Right lobe of liver (tissue), 4 donors: ENCODE measurements at regions not wholly inside any gene's neighbourhood (a gene's known extent, or its start where the extent isn't known, plus 50 kb on each side); places are given as distances from the start of the nearest gene placed in this dataset.

Experiments
- POLR2A ChIP-seq: fragments of 450-650 bp; IDR thresholded peaks from one replicate; pipeline ENCODE4 v1.6.1; 2017; ENCODE audit warnings: antibody characterized with exemption, mild to moderate bottlenecking
- TF ChIP-seq, protein P1 (sequence below), 4 donors: fragments of 200-600 bp in 3 of 4; fragments of 450-650 bp in 1 of 4; IDR thresholded peaks; one replicate each; pipeline versions ENCODE4 v1.5.1 to v1.8.0; 2016 to 2022; ENCODE audit warnings: antibody characterized with exemption in 4 of 4, mild to moderate bottlenecking in 2 of 4
- donor health status: DM: no; HTN: no; CAD: no.
- donor health status: DM: no; HTN: no; CAD: no.
- donor health status: DM: no; HTN: yes; CAD: no.

DNA sequence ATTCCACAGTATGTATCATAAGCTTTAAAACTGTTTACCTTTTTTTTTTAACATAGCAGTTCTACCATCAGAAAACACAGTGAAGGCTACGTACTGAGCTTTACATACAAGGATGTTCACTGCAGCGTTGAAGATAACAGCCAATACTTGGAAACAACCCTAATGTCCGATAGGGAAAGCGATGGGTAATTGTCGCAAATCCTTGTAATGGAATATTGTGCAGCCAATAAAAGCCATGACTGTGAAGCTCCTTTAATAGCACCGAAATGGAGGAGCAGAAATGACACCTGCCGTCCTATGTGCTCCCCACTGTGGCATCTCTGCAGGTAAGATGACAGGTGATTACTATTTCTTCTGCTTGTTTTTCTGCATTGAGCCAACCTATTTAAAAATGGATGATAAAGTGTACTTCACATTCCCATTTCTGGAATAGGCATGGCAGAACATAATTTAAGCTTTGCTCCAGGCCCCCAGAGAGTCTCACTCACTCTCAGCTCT lies 523.8 kb downstream of the PTPRU start:
- no peak for TF ChIP-seq POLR2A
- TF ChIP-seq, protein P1, sequence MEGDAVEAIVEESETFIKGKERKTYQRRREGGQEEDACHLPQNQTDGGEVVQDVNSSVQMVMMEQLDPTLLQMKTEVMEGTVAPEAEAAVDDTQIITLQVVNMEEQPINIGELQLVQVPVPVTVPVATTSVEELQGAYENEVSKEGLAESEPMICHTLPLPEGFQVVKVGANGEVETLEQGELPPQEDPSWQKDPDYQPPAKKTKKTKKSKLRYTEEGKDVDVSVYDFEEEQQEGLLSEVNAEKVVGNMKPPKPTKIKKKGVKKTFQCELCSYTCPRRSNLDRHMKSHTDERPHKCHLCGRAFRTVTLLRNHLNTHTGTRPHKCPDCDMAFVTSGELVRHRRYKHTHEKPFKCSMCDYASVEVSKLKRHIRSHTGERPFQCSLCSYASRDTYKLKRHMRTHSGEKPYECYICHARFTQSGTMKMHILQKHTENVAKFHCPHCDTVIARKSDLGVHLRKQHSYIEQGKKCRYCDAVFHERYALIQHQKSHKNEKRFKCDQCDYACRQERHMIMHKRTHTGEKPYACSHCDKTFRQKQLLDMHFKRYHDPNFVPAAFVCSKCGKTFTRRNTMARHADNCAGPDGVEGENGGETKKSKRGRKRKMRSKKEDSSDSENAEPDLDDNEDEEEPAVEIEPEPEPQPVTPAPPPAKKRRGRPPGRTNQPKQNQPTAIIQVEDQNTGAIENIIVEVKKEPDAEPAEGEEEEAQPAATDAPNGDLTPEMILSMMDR (IDR thresholded peaks at IDR 0.05): no peak
